ENCODE measurements at regions not wholly inside any gene's neighbourhood (a gene's known extent, or its start where the extent isn't known, plus 50 kb on each side); places are given as distances from the start of the nearest gene placed in this dataset.
A peak's percentile ranks its signal among the peaks of the same experiment; 100 is the strongest.
"Not testable (repeated sequence)": the region's sequence is repeated elsewhere in the genome, so short reads cannot be mapped to it uniquely, and the experiment has no call there.

DNA sequence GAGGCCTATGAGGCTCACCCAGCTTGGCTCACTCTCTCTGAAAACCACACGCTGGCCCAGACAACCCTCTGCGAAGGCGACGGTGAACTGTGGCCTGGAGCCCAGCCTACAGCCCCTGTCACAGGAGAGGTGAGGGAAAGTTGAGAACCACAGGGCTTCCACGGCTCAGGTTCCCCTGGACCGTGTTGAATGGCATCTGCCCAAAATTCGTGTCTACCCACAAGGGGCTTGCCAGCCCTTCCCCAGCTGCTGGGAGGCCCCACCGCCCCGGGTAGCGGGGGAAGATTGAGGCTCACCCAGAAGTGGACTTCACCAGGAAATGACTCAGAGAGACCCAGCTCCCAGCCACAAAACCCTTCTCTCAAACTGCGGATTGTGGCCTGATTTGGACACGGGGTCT, 197.1 kb downstream of the CTTN start:
- DNase-seq = no peak

DNA sequence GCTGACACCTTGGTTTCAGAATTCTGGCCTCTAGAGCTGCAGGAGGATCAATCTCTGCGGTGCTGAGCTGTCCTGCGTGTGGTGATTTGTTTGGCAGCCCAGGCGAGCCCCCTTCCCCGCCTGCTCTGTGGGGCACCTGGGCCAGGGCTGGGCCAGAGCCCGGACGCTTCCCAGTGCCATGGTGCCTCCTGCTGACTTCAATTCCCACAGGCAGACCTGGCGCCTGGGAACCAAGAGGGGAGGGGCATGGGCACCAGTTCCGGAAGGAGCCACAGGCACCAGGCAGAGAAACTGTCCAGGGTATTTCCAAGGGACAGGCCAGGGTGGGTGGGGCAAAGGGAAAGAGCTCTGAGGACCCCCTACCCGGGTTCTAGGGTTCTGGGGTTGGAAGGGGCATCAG, 197.8 kb downstream of the CTTN start:
- no peak for DNase-seq

DNA sequence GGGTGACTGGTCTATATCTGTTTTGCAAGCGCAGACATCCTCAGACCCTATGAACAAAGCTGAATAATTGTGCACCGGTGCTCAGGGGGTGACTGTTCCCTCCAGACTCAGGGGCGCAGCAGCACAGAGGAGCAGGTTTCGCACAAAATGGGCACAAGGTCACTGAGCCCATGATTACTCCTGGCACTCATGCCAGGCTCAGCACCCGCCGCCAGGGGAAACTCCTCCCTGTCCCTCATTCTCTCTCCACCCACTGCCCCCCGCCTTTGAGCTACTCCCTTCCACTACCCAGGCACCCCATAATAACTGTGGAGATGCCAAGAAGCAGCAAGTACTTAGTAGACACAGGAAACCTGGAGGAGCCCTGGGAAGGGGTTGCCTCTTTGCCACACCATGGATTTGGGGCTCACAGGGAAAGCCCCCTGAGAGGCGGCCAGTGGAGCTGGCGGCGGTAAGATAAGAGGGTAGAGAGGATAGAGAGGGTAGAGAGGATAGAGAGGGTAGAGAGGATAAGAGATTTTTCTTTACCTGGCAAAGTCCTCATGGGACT, 198.8 kb downstream of the CTTN start:
- DNase-seq = no peak

DNA sequence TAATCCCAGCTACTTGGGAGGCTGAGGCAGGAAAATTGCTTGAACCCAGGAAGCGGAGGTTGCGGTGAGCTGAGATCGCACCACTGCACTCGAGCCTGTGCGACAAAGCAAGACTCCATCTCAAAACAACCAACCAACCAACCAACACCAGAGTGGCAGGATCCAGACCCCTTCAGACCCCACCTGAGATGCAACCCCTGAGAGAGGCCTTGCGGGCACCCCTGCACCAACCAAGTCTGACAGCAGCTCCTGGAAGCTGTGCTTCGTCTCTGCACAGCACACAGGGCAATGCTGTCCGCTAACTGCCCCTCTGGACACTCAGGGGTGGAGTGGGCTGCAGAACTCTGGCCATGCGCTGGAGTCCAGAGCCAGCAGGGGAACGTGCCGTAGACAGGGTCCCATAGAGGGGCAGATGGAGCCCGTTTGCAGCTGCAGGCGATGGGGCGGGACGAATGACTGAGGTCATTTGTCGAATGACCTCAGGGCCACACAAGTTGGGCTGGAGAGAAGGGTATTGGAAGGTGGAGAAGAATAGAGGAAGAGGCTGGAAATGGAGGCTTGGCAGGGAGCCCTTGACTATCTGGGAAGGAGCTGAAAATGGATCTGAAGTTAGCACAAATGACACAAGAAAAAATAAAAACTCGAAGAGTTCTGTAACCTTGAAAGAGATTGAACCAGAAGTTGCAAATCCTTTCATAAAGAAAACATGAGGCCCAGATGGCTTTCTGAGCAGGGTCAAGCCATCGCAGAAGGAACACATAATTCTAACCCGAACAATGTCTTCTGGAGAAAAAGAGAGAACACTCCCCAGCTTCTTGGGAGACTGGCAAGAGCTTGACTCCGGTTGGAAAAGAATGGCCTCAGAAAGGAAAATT, 199.7 kb downstream of the CTTN start:
- no peak for DNase-seq

DNA sequence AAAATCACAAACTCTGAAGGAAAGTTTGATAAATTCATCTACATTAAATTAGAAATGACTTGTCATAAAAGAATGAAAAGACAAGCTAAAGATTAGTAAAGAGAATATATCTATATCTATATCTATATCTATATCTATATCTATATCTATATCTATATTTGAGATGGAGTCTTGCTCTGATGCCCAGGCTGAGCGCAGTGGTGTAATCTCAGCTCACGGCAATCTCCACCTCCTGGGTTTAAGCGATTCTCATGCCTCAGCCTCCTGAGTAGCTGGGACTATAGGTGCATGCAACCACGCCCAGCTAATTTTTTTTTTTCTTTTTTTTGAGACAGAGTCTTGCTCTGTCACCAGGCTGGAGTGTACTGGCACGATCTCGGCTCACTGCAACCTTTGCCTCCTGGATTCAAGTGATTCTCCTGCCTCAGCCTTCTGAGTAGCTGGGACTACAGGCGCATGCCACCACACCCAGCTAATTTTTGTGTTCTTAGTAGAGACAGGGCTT, 202.6 kb downstream of the CTTN start:
- DNase-seq = not testable (repeated sequence)

DNA sequence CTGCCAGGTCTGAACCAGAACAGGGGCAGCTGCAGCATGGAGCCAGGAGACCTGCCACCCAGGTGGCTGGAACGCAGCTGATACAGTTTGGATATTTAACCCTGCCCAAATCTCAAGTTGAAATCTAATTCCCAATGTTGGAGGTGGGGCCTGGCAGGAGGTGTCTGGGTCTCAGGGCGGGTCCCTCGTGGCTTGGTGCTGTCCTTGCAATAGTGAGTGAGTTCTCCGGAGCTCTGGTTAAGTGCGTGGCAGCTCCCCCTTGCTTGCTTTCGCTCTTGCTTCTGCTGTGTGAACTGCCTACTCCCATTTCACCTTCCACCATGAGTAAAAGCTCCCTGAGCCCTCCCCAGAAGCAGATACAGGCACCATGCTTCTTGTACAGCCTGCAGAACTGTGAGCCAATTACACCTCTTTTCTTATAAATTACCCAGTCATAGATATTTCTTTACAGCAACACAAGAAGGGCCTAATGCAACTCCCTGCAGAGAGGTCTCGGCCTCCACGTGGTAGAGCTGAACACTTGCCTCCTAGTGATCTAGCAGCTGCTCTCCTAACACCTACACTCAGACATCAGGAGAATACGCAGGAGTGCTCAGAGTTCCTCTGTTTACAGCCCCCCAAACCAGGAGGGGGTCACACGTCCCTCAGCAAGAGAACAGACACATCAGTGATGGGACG, 203.7 kb downstream of the CTTN start:
- no peak for DNase-seq

DNA sequence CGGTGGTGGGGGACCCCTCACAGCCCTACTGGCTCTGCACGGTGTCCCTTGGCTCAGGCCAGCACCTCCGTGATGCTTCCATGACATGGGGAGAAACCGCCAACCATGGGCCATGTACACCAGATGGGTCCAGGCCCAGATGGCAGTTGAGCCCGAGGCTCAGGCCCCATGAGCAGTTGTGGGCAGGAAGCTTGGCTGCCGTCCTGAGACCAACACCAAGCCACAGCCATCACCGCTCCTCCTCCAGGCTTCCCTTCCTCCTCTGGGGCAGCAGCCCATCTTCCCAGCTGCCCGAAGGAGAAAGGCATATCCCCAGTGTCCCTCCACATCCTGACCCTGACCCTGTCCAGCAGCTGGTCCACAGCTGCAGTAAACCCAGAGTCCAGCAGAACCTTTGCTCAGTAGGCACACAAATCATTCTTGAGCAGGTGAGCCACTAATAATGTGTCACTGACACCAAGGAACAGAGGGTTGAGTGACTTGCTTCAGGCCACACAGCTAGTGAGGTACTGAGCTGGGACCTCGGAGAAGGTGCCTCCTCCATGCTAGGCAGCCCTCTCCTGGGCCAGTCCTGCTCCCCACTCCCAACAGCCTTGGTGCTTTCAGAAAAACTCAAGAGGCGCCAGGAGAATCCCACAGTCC, 204.9 kb downstream of the CTTN start:
- no peak for DNase-seq

DNA sequence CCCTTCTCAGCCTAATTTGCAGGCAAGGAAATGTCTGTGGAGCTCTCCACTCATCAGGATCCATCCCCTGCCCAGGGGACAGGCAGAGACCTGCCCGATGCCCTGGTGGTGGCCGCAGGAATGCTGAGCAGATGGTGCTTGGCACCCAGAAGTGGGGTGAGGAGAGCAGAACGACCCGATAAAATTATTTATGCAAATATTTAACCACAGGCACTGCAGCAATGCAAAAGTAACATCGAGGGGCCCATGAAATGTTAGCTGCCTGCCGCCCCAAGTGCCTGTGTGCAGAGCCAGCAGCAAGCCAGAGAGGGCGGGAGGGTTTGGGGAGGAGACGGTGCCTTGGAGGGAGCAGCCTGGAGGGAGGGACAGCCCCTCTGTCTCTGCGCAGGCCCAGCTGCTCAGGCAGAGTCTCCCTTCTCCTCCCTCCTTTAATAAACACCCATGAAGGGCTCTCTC, 205.5 kb downstream of the CTTN start:
- peak; percentile 44 for DNase-seq

DNA sequence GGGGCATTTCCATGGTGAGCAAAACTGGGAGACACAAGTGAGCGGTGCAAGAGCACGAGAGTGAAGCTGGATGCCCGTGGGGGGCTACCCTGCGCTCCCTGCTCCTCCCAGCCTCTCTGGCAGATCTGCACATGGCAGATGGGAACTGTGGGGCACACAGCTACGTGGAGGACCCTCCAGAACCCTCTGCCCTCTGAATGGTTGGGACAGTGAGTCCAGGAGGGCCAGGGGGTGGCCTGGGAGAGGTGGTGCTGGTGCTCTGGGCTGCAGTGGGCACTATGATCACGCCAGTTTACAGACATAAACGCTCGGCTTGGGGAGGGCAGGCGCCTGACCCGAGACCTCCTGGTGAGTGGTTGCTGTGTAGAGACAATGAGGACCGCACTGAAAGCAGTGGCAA, 205.9 kb downstream of the CTTN start:
- DNase-seq = no peak

DNA sequence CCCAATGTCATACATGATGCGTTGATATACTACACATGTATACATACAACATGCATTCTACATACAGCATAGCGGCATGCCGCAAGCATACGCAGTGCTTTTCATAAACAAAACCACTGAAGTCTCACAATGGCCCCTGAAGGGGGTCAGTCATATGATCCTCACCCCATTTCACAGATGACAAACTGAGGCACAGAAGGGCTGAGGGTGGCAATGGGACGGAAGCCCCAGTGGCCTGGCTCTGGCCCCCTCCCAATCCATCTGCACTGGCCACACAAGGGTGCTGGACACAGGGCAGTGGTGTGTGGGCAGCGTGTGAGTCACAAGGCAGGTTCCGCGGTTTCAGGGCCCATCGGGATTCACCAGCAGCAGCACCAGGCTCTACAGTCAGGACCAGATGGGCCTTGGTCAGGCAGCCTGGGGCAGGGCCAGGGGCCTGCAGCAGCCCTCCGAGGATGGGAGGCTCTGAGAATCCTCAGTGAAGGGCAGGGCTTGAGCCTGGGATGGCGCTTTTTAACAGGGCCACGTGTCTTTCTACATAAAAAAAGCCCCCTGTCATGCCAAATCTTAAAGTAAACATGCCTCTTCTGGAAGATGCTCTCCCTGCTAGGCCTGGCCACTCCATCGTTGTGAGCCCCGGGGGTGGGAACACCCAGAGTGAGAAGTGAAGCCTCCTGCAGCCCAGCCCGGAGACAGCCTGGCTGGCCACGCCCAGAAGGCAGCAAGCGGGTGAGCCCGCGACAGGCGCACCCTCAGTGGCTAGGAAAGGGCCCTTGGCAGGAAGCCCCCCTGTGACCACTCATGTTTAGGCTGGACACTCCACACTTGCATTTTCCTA, 206.5 kb downstream of the CTTN start:
- DNase-seq = no peak

DNA sequence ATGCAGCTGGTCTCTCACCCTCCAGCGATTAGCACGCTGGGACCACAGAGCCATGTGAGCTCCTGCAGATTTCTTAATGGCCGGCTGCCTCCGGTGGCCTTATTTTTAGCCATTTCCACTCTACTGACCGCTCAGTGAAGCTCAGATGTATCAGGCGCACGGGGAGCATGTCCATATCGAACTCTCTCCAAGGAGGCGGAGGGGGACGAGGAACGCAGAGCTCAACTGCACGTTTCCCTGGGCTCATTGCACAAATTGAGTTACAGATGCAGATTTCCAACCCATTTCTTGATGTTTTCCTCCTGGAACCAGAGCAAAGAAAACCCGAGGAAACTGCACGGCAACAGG, 207.1 kb downstream of the CTTN start:
- DNase-seq = no peak

DNA sequence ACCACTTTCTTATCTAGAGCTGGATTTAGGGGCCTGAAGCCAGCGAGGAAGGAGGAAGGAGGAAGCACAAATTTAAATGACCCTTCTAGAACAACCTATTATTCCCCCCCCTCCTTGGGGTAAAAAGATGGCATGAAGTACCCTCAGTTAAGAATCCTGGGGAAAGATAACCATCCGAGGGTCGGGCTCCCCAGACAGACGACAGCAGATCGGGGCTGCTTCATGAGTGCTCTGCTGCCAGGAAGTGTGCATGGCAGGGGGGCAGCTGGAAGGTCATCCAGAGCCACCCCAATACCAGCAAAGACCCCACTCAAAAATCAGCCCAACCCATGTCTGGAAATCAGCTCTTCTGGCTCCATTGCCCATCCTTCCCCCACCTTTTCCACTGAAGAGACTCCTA, 207.5 kb downstream of the CTTN start:
- no peak for DNase-seq

DNA sequence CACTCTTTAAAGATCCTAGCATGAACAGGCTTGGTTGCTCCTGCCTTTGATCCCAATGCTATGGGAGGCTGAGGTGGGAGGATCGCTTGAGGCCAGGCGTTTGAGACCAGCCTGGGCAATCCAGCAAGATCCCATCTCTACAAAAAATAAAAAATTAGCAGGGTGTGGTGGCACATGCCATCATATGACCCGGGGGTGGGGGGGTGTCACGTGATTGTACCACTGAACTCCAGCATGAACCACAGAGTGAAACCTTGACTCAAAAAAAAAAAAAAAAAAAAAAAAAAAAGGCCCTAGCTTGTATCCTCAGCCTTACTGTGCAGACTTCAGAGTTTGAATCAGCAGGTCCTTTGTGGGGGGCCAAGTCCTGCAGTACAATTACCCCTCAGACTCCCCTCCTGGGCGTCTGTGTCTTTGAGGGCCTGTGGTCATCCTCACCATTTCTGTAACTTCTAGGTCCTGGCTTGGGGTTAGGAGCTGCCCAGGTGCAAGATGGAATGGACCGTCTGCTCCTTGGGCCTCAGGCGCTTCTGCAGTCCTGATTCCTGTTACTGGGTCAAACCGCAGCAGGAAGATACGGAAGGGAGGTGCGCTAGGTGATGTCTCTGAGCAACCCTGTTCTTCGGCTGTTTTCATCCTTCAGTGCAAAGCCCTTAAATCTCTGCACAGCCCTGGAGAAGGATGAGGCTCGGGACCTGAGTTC, 208.1 kb downstream of the CTTN start:
- DNase-seq = no peak

DNA sequence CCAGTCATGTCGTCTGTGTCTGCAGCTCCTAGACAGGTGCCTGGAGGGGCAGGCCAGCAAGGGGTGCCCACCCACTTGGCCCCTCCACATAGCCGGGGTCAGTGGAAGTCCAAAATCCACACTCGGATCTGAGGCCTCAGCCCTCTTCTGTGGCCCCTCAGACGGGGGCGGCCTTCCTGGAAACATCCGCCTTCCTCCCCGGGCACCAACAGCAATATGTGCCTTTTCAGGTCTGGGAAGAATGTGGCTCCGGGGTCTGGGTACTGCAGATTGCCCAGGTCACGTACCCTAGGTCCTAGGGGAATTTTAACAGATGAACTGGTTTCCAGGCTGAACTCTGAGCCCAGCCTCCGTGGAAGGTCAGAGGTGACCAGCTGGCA, 208.6 kb downstream of the CTTN start:
- no peak for DNase-seq

DNA sequence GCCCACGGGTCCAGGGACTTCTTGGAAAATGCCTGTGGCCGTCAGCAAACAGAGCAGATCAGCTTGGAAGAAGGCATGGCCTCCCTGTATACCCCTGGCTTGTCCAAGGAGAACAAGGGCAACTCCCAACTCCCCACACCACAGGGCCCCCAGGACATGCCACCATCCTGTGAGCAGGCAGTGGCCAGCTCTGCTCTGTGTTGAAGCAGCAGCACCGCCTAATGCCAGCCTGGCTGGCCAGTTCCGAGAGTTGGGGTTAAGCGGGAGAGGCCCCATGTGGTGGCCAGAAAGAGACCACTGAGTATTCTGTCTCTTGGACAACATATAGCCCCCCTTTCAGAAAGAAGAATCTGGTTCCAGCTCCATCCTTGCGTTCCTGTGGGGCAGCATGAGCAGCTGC, 209.2 kb downstream of the CTTN start:
- DNase-seq = no peak

DNA sequence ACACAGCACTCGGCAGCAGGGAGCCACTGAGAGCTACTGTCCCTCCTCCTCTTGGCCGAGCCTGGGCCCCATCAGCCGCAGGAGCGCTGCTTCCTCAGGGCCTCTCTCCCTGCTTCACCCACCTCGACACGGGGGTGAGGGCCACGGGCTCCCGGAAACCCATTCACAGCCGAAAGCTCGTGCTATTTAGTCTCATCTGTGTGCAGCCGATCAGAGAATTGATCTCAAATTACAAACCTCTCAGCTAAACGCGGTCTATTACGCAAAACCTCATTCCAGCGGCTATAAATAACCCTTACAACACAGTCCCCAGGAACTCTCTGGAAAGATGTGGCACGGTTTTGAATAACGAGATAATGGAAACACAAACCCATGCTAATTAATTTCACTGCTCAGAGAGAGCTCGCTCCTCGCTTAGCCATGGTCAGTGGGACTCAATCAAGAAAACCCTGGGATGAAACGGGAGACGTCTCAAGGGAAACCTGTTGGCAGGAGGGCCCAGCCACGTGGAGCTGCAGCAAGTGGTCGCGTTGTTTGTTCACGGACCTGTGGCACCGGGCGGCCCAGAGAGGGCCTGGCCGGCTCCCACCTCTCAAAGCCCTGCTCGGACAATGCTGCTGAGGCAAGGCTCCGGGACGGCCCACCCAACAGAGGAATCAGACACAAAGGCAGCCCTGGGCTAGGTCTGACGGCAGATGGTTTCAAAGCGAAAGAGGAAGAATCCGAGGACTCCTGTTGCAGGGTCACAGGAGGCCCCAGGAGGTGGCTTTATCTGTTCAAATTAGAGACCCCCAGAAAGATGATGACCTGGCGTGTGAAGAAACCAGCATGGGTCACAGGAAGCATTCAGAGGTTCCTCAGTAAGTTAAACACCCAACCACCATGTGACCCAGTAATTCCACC, 210.5 kb downstream of the CTTN start:
- no peak for DNase-seq

DNA sequence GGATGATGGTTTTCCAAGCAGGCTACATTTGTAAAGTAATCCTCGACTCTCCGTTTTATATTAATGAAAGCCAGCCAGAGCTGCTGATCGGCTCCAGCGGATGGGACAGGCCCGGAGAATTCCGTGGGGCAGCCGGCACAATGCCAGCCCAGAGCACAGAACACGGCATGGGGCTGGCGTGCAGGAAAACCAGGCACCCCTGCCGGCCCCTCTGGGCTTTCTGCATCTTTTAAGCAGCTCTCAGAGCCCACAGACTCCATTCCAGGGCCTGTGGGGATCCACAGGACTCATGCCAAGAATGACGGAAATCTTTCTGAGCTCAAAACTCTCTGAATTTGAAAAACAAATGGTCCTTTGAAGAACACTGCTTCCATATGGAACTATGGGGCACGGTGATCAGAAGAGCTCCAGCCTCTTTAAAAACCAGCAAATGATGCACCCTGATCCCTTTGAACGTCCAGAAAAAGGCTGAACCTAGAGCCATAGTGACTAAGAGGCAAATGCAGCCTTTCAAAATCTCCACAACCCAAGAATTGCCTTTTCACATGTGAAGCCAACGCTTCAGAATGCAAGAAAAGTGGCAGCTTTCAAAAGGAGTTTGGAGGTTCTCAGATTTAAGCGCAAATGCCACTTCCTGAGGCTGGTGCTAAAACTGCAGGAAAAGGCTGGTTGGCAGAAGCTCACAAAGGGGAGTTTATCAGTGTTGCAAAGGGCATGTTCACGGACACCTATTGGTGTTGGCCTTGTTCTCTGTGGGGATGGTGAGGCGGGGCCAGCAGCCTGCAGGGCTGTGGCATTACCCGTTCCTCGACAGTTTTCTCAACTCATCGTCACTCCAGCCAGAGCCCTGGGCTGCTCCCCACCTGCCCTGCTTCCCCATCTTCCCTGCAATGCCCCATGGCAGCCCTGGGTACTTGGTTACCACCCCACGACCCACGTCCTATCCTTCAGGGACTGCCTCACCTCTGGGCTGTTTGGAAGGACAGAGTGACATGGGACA, 212.5 kb downstream of the CTTN start:
- DNase-seq = no peak

DNA sequence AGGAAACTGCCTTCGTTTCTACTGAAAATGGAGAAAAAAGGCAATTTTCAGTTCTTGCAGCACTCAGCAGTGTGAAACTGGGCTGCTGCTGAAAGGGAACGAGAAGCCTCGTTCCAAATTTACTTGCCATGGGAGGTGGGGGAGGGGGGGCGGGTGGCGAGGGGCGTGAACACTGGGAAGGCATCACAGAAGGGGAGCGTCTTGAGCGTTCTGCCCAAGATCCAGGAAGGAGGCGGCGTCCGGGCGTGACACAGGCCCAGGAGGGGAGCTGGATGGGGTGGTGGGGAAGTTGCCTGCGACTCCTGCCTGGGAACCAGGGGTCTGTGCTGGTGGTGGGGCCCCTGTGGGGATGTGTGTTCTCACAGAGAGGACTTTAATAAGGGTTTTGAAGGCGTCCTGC, 213.5 kb downstream of the CTTN start:
- DNase-seq = no peak

DNA sequence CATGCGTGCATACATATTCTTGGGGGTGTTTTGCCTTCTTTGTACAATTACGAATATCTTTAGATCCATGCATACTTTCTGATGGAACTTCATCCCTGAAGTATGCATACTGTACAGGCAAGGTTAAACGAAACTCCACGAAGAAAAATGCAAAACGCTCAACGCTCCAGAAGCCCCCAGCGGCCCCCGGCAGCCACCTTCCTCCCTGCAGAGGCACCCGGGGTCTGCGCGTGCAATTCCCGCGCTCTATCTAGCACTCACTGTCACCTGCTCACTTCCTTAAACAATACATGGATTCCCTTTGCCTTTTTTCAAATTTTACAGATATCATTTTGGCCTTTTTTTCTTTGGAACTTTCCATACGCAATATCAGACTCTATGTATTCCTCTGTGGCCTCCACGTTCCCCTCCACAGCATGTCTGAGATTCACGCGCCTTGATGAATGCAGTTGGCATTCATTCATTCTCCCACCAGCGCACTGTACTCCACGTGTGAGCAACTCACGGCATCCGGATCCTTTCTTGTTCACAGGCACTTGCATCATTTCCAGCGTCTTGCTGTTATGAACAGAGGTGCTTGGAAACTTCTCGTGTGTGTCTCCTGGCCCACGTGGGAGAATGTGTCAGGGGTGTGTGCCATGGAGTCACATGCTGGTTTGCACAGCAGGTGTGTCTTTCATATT, 214.3 kb downstream of the CTTN start:
- DNase-seq = no peak
